ENCODE measurements at regions not wholly inside any gene's neighbourhood (a gene's known extent, or its start where the extent isn't known, plus 50 kb on each side); places are given as distances from the start of the nearest gene placed in this dataset.
A peak's percentile ranks its signal among the peaks of the same experiment; 100 is the strongest.

DNA sequence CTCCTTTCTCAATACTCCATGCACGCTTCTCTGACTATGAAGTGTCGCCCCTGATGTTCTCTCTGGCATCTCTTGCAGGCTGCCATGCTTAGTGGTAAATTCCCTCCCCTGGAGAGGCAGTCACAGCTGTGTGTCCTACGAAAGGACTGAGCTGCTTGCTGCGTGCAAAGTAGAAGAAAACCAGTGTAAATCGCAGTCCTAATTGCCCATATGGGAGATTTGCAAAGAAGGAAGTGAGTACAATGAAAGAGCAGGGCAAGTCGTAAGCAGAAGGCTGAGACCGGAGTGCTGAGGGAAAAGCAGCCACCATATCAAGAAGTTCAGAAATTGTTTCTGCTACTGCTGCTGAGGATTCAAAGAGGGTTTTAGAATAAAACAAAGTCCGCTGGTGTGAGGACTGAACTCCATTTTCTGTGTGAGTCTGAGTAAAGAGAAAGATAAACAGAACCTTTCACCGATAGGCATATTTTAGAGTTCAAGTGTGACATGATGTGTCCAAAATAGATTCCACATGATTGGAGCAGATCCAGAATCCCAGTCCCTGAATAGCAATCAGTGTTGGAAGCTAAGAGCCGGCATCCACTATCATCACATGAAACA, 507.8 kb upstream of the MPDZ start:
- Mint-ChIP-seq H3K36me3 (ENCODE audit: low read depth) (no peaks in the 10 kb centered on the region), H3K27me3 (ENCODE audit: insufficient read depth, low read depth, poor library complexity) (no peaks in the 10 kb centered on the region), H3K9me3 (no peaks in the 10 kb centered on the region), H3K4me3 (no peak overlapping the region), H3K4me1 (peaks cover 3% of the 10 kb centered on the region; the same call in 2 of the 3 replicates), H3K27ac (no peak overlapping the region)
- Histone ChIP-seq H3K4me2 (no peak overlapping the region), H3K36me3 (ENCODE audit: insufficient read depth) (no peaks in the 10 kb centered on the region), H2AFZ (peak overlapping the region; percentile 89), H3F3A (replicated peaks; ENCODE audit: low read depth) (no peaks in the 10 kb centered on the region), H4K20me1 (replicated peaks; ENCODE audit: insufficient read depth) (no peaks in the 10 kb centered on the region), H3K9me2 (ENCODE audit: insufficient read depth) (no peaks in the 10 kb centered on the region), H3K4me3 (no peak overlapping the region), H3K4me1 (ENCODE audit: insufficient read depth) (no peaks in the 10 kb centered on the region), H3K27me3 (ENCODE audit: insufficient read depth) (no peaks in the 10 kb centered on the region), H3K79me2 (replicated peaks; ENCODE audit: insufficient read depth) (no peaks in the 10 kb centered on the region), H3K27ac (ENCODE audit: low read depth) (no peak overlapping the region)
- ATAC-seq (no peak), DNase-seq (ENCODE audit: low spot score) (no peak)
- TF ChIP-seq EZH2phosphoT487 (IDR thresholded peaks at IDR 0.05; ENCODE audit: unreplicated experiment) (no peak), ZNF114 (CRISPR knock-in tag; IDR thresholded peaks at IDR 0.05) (no peak), EZH2 (IDR thresholded peaks at IDR 0.05; ENCODE audit: low read depth, unreplicated experiment) (no peak), STAT1 (IDR thresholded peaks at IDR 0.05; ENCODE audit: unreplicated experiment) (no peak), POLR2AphosphoS5 (IDR thresholded peaks at IDR 0.05; ENCODE audit: low read depth) (no peak), CREB1 (CRISPR knock-in tag; IDR thresholded peaks at IDR 0.05; ENCODE audit: low read depth) (no peak), ZNF331 (CRISPR knock-in tag; IDR thresholded peaks at IDR 0.05; ENCODE audit: low read depth) (no peak), NANOG (IDR thresholded peaks at IDR 0.05; ENCODE audit: borderline replicate concordance) (no peak), JUNB (IDR thresholded peaks at IDR 0.05; ENCODE audit: unreplicated experiment) (no peak)
- TF ChIP-seq, protein P1, sequence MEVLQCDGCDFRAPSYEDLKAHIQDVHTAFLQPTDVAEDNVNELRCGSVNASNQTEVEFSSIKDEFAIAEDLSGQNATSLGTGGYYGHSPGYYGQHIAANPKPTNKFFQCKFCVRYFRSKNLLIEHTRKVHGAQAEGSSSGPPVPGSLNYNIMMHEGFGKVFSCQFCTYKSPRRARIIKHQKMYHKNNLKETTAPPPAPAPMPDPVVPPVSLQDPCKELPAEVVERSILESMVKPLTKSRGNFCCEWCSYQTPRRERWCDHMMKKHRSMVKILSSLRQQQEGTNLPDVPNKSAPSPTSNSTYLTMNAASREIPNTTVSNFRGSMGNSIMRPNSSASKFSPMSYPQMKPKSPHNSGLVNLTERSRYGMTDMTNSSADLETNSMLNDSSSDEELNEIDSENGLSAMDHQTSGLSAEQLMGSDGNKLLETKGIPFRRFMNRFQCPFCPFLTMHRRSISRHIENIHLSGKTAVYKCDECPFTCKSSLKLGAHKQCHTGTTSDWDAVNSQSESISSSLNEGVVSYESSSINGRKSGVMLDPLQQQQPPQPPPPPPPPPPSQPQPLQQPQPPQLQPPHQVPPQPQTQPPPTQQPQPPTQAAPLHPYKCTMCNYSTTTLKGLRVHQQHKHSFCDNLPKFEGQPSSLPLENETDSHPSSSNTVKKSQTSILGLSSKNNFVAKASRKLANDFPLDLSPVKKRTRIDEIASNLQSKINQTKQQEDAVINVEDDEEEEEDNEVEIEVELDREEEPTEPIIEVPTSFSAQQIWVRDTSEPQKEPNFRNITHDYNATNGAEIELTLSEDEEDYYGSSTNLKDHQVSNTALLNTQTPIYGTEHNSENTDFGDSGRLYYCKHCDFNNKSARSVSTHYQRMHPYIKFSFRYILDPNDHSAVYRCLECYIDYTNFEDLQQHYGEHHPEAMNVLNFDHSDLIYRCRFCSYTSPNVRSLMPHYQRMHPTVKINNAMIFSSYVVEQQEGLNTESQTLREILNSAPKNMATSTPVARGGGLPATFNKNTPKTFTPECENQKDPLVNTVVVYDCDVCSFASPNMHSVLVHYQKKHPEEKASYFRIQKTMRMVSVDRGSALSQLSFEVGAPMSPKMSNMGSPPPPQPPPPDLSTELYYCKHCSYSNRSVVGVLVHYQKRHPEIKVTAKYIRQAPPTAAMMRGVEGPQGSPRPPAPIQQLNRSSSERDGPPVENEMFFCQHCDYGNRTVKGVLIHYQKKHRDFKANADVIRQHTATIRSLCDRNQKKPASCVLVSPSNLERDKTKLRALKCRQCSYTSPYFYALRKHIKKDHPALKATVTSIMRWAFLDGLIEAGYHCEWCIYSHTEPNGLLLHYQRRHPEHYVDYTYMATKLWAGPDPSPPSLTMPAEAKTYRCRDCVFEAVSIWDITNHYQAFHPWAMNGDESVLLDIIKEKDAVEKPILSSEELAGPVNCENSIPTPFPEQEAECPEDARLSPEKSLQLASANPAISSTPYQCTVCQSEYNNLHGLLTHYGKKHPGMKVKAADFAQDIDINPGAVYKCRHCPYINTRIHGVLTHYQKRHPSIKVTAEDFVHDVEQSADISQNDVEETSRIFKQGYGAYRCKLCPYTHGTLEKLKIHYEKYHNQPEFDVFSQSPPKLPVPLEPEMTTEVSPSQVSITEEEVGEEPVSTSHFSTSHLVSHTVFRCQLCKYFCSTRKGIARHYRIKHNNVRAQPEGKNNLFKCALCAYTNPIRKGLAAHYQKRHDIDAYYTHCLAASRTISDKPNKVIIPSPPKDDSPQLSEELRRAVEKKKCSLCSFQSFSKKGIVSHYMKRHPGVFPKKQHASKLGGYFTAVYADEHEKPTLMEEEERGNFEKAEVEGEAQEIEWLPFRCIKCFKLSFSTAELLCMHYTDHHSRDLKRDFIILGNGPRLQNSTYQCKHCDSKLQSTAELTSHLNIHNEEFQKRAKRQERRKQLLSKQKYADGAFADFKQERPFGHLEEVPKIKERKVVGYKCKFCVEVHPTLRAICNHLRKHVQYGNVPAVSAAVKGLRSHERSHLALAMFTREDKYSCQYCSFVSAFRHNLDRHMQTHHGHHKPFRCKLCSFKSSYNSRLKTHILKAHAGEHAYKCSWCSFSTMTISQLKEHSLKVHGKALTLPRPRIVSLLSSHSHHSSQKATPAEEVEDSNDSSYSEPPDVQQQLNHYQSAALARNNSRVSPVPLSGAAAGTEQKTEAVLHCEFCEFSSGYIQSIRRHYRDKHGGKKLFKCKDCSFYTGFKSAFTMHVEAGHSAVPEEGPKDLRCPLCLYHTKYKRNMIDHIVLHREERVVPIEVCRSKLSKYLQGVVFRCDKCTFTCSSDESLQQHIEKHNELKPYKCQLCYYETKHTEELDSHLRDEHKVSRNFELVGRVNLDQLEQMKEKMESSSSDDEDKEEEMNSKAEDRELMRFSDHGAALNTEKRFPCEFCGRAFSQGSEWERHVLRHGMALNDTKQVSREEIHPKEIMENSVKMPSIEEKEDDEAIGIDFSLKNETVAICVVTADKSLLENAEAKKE (CRISPR knock-in tag; IDR thresholded peaks at IDR 0.05), result no peak
- TF ChIP-seq, protein P2, sequence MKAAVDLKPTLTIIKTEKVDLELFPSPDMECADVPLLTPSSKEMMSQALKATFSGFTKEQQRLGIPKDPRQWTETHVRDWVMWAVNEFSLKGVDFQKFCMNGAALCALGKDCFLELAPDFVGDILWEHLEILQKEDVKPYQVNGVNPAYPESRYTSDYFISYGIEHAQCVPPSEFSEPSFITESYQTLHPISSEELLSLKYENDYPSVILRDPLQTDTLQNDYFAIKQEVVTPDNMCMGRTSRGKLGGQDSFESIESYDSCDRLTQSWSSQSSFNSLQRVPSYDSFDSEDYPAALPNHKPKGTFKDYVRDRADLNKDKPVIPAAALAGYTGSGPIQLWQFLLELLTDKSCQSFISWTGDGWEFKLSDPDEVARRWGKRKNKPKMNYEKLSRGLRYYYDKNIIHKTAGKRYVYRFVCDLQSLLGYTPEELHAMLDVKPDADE (IDR thresholded peaks at IDR 0.05), result no peak
- TF ChIP-seq, protein P3, sequence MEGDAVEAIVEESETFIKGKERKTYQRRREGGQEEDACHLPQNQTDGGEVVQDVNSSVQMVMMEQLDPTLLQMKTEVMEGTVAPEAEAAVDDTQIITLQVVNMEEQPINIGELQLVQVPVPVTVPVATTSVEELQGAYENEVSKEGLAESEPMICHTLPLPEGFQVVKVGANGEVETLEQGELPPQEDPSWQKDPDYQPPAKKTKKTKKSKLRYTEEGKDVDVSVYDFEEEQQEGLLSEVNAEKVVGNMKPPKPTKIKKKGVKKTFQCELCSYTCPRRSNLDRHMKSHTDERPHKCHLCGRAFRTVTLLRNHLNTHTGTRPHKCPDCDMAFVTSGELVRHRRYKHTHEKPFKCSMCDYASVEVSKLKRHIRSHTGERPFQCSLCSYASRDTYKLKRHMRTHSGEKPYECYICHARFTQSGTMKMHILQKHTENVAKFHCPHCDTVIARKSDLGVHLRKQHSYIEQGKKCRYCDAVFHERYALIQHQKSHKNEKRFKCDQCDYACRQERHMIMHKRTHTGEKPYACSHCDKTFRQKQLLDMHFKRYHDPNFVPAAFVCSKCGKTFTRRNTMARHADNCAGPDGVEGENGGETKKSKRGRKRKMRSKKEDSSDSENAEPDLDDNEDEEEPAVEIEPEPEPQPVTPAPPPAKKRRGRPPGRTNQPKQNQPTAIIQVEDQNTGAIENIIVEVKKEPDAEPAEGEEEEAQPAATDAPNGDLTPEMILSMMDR (conservative IDR thresholded peaks at IDR 0.05; ENCODE audit: low read depth in 2 of 2), result no peak
- TF ChIP-seq, protein P4, sequence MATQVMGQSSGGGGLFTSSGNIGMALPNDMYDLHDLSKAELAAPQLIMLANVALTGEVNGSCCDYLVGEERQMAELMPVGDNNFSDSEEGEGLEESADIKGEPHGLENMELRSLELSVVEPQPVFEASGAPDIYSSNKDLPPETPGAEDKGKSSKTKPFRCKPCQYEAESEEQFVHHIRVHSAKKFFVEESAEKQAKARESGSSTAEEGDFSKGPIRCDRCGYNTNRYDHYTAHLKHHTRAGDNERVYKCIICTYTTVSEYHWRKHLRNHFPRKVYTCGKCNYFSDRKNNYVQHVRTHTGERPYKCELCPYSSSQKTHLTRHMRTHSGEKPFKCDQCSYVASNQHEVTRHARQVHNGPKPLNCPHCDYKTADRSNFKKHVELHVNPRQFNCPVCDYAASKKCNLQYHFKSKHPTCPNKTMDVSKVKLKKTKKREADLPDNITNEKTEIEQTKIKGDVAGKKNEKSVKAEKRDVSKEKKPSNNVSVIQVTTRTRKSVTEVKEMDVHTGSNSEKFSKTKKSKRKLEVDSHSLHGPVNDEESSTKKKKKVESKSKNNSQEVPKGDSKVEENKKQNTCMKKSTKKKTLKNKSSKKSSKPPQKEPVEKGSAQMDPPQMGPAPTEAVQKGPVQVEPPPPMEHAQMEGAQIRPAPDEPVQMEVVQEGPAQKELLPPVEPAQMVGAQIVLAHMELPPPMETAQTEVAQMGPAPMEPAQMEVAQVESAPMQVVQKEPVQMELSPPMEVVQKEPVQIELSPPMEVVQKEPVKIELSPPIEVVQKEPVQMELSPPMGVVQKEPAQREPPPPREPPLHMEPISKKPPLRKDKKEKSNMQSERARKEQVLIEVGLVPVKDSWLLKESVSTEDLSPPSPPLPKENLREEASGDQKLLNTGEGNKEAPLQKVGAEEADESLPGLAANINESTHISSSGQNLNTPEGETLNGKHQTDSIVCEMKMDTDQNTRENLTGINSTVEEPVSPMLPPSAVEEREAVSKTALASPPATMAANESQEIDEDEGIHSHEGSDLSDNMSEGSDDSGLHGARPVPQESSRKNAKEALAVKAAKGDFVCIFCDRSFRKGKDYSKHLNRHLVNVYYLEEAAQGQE (IDR thresholded peaks at IDR 0.05; ENCODE audit: unreplicated experiment), result no peak

All from GM23338 (cell line).